HG03575 (cell line): ENCODE measurements at regions not wholly inside any gene's neighbourhood (a gene's known extent, or its start where the extent isn't known, plus 50 kb on each side); places are given as distances from the start of the nearest gene placed in this dataset.
A peak's percentile ranks its signal among the peaks of the same experiment; 100 is the strongest.
"Not testable (repeated sequence)": the region's sequence is repeated elsewhere in the genome, so short reads cannot be mapped to it uniquely, and the experiment has no call there.

ENCODE experiments used
- ATAC-seq: cut with Tn5 transposase; IDR thresholded peaks from one replicate; pipeline ENCODE4 v1.9.1; 2021; ENCODE audit not compliant: unreplicated experiment, insufficient number of reproducible peaks, low FRiP score; ENCODE audit errors: extremely low read depth

DNA sequence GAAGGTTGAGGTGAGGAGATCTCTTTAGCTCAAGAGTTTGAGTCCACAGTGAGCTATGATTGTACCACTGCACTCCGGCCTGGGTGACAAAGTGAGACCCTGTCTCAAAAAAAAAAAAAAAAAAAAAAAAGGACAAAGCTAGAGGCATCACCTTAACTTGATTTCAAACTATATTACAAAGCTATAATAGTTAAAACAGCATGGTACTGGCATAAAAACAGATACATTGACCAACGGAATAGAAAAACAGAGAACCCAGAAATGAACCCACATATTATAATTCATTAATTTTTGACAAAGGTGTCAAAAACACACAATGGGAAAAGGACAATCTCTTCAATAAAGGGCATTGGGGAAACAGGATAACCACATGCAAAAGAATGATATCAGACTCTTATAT, 50.8 kb upstream of the MBOAT1 start:
- ATAC-seq: no peak

DNA sequence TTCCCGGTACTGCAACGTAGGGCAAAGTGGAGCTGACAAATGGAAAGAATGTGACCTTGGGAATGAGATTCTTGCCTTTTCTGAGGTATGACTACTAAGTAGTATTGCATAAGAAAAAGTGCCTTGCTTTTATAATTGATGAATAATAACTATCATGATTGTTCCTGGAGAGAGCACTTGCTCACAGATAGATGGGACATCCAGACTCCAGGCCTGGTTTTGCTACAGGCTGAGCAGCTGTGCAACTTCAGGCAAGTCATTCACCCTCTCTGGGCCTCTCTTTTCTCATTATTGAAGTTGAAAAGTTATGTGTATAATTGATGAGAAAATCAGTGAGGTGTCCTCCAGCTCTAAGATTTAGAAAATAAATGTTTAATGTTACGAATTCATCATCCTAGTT, 53.6 kb upstream of the MBOAT1 start:
- no peak for ATAC-seq

DNA sequence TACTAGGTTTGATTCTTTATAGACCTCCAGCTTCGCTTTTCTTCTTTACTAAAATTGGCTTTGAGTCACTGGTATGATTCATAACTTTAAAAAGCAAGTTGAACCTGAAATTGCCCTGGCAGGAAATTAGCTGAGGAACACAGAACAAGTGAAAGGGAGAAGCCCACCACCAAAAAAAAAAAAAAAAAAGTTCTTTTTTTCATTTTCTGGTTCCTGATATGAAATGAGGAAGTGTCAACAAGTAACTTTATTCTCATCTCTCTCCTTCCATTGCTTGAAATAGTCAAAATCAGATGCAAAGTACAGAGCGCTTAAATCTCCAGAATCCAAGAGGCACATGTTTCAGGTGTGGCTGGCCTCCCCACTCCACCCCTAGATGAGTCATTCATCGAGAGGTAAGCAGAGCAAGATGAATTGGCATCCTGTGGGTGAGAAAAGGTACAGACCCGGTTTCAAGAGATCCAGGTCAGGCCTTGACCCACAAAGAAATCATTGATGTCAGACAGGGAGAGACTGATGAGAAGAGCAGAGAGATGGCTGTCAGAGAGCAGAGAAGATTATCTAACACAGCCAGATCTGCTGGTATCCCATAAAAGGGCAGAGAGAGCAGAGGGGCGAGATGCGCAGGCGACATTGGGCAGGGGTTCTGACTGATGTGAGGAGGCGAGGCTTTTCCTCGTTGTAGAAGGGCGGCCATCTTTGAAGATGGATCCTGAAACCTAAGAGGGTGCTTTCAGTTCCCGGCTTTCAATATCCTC, 54.8 kb upstream of the MBOAT1 start:
- peak; percentile 60 for ATAC-seq

DNA sequence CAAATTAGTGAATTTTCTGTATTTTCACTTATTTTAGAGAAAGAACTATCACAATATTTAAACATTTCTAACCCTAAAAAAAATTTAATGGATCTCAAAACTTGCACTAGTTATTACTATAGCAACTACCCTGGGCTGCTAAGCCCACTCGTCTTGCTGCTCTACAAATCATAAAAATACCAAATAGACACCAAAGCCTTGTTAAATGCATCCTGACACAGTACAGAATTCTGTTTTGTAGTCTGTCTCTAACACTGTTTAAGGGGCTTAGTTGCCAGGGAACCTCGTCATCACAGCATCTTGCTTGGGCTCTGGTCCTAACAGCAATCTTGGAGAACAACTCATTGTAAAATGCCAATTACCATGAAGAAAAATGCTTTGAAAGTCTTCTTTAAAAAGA, 56.9 kb upstream of the MBOAT1 start:
- ATAC-seq: no peak

DNA sequence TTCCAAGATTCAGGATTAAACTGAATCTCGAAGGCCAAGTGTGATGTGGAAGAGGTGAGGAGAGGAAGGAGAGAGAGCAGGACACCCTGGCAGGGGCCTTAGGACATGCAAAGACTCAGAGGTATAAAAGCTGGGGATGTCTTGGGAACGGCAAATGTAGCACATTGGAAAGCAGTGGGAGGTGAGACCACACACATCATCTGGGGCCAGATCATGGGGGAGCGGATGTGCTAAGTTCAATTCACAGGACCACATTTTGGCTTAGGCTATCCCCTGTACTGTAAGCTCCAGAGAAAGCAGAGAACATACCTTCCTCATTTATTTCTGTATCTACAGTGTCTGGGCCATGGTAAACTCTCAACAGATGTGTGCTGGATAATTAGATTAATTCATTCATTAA, 59.5 kb upstream of the MBOAT1 start:
- no peak for ATAC-seq

DNA sequence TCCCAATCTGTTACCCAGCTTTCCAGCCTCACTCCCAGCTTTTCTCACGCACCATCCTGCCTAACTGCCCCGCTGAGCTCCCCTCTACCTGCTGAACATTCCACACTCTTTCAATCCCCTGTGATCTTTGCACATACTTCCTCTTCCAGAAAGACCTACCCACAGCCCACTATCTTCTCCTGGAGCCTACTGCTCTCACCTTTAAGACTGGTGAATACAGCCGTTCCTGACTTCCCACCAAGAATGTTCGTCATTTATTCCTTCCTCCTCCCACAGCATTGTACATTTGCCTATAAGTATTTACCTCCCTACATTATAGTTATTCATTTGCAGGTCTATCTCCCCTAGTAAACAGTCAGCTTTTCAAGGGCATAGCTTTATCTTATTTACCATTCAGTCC, 61.9 kb upstream of the MBOAT1 start:
- ATAC-seq: no peak

DNA sequence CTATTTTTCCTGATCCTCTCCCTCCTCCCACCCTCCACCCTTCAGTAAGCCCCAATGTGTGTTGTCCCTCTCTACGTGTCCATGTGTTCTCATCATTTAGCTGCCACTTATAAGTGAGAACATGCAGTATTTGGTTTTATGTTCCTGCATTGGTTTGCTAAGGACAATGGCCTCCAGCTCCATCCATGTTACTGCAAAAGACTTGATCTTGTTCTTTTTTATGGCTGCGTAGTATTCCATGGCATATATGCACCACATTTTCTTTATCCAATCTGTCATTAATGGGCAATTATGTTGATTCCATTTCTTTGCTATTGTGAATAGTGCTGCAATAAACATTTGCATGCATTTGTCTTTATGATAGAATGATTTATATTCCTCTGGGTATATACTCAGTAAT, 63.6 kb upstream of the MBOAT1 start:
- ATAC-seq: not testable (repeated sequence)

DNA sequence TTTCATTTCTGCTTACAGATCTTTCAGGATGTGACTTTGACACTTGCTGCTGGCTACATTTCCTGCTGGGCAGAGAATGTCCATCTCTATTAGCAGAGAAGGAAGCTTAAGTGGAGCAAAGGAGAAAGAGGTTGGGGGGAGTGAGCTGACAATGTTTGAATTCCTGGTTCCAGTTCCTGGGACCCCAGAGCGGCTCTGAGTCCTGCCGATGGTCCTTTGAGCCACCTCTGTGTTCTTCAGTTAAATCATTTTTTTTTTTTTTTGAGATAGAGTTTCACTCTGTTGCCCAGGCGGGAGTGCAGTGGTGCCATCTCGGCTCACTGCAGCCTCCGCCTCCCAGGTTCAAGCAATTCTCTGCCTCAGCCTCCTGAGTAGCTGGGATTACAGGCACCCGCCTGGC, 65.5 kb upstream of the MBOAT1 start:
- ATAC-seq: not testable (repeated sequence)

DNA sequence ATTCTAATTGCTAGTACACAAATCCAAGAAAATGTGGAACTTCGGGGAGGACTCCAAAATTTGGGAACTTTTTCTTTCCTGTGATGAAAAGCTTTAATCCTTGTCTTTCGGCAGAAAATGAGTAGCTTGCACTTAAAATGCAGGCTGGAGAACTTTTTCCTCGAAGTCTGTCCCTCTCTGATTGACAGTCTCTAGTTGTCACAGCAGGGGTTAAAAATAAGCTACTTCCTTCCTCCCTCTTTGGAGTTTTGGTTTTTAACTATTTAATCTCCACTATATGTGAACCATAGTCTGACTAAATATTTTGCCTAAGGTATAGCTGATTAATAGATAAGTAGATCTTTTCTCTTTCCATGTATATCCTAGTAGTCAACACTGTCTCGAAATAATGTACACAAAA, 66.8 kb upstream of the MBOAT1 start:
- ATAC-seq: no peak

DNA sequence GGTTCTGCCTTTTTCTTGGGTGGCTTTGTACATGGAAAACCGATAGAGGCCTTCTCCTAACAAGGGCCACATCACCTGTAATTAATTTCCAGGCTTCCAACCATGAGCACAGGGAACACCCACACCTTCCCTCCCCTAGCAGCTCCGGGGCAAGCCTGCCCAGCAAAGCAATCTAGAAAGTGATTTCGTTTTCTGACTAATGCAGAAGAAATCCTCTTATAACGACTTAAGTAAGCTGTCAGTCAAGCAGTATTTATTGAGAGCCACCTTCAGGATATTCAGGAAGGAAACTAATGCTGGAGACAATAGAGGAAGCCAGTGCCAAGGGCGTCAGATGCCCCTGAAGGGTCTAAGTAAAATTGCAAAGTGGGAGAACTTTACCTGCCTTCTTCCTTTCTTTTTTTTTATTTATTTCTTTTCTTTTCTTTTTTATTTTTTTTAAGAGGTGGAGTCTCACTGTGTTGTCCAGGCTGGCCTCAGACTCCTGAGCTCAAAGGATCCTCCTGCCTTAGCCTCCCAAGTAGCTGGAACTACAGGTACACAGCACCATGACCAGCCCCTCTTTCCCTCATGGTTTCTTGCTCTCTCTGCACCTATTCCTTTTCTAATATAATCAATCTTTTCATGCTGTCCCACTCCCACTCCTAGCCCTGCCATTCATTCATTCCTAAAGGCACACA, 67.5 kb upstream of the MBOAT1 start:
- ATAC-seq: no peak

DNA sequence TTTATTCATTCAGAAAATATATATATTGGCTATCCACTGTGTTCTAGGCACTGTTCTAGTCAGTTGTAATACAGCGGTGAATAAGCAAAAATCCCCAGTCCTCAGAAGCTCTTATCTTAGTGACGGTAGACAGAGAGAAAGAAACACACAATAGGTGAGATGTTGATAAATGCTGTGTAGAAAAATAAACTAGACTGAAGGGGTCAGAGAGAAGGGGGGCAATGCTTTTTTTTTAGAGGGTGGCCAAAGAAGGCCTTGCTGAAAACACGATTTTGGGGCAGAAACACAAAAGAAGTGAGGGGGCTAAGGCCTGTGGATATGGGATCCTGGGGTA, 68.0 kb upstream of the MBOAT1 start:
- ATAC-seq: no peak

DNA sequence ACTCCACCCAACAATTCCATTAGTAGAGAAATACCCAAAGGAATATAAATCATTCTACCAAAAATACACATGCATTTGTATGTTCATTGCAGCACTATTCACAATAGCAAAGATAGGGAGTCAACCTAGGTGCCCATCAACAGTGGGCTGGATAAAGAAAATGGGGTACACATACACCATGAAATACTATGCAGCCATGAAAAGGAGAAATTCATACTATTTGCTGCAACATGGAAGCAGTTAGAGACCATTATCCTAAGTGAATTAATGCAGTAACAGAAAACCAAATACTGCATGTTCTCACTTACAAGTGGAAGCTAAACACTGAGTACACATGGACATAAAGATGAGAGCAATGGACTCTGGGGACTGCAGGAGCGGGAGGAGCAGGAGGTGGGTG, 72.4 kb upstream of the MBOAT1 start:
- ATAC-seq: no peak

DNA sequence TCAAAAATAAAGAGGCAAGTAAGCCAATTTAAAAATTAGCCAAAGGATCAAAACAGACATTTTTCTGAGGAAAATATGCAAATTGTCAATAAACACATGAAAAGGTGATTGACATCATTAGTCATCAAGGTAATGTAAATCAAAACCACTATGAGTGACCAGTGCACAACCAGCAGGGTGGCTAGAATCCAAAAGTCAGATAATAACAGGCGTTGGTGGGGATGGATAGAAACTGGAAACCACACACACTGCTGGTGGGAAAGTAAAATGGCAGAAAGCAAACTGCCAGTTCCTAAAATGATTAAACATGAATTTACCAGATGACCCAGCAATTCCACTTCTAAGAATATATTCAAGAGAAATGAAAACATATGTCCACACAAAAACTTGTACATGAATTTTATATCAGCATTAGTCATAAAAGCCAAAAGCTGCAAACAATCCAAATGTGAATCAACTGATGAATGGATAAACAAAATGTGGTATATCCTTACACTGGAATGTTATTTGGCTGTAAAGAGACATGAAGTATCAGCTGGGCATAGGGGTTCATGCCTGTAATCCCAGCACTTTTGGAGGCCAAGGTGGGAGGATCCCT, 74.8 kb upstream of the MBOAT1 start:
- no peak for ATAC-seq

DNA sequence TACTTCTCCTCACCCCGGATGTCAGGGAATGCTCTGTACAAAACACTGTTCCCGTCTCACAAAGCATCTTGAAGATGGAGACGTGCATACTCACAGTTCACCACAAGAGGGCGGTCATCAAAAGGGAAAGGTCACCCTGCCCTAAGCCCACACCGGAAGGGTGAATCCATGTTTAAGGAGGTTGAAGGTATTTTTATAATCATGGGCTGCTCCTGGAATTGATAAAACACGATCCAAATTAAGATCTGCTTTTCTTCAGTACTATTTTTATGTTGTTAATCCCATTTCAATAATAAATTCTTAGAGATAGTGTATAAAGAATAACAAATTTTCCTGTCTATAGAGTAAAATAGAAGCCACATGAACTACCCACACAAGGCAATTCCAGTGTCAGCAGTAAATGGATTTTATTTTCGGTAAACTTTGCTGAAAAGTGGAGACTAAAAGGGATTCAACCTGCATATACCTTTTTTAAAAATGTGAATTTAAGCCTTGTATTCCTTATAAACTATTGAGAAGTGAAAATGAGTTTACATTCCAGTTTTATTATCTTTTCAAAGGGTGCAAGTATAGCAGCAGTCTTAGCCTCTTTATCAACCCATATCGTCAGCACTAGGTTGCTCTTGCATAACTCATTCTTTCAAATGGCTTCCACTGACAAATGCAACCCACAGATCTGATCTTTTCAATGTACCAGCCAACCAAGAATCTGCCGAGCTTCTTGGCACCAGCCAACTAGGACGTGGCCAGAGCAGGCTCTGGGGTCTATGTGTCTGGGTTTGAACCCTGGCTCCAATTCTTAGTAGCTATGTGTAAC, 79.7 kb upstream of the MBOAT1 start:
- no peak for ATAC-seq

DNA sequence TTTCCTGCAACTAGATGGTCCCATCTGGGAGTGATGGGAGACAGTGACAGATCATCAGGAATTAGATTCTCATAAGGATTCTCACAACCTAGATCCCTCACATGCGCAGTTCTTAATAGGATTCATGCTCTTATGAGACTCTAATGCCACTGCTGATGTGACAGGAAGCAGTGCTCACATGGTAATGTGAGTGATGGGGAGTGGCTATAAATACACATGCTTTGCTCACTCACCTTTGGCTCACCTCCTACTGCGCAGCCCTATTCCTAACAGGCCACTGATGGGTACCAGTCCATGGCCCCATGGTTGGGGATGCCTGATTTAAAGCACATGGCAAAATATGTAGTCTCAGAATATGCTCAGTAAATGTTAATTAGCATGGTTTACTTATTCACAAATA, 80.6 kb upstream of the MBOAT1 start:
- ATAC-seq: no peak

DNA sequence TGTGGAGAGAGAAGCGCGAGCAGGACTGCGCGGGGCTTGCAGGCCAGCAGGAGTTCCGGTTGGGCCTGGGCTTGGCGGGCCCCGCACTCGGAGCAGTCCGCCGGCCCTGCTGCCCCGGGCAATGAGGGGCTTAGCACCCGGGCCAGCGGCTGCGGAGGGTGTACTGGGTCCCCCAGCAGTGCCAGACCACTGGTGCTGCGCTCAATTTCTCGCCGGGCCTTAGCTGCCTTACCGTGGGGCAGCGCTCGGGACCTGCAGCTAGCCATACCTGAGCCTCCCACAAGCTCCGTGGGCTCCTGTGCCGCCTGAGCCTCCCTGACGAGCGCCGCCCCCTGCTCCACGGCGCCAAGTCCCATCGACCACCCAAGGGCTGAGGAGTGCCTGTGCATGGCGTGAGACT, 89.0 kb upstream of the MBOAT1 start:
- no peak for ATAC-seq

DNA sequence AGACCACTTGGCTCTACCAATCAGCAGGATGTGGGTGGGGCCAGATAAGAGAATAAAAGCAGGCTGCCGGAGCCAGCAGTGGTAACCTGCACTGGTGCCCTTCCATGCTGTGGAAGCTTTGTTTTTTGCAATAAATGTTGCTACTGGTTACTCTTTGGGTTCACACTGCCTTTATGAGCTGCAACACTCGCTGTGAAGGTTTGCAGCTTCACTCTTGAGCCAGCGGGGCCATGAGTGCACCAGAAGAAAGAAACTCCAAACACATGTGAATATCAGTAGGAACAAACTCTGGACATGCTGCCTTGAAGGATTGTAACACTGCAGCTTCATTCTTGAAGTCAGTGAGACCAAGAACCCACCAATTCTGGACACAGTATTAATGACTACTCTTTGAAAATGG, 89.9 kb upstream of the MBOAT1 start:
- no peak for ATAC-seq

DNA sequence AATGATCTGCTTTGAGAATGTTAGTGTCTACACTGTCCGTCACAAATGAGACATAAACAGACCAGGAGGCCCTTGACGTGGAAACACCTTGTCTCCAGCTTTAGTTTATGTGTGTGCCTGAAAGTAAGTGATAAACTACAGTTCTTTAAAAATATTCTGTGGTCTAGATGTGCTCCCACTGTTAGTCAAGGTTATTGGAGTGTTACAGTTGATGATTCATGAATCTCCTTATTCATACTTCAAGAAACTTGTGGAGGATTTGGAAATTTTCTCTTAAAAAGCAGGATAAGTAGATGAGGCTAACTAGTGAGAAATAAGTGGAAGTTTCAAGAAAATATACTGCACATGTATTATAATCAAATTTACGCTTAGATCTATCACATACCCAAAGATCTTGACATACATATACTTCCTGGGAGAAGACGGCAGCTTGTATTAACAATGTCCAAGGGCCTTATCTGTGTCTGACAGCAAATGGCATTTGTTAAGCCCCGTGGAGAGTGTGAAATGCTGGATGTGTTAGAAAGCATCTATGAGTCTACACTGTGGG, 90.5 kb upstream of the MBOAT1 start:
- no peak for ATAC-seq

DNA sequence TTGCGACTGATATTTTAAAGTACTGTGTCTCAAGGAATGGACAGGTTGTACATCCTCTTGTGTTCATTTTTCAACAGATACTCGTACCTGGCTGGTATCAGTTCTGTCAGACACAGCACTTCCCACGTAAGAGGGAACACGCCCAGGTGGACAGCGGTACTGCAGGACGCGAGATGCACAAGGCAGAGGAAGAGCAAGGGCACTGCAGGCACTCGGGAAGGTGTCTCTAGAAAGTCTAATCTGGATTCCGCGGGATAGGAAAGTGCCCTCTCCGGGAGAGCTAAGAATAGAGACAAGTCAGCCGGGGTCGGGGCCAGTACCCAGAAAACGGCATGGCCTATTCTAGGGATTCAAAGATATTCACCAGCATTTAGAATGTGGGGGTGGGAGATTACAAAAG, 94.2 kb upstream of the MBOAT1 start:
- no peak for ATAC-seq

DNA sequence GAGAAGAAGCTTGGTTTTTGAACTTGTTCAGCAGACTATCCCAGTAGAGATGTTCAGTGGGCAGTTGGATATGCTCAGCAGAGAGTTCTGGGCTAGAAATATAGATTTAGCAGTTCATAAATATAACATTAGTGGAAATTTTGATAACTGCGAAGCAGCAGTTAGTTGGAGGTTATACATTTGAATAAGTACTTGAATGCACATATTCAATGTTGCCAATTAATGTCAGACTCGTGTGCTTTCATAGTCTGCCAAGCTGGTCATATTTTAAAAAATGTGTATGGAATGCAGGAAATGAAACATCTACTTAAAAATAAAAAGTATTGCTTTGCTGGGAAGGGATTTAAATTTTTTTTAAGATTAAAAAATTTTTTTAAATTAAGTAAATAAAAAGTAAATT, 92.5 kb upstream of the E2F3 start:
- ATAC-seq: no peak
